ENCODE measurements at regions not wholly inside any gene's neighbourhood (a gene's known extent, or its start where the extent isn't known, plus 50 kb on each side); places are given as distances from the start of the nearest gene placed in this dataset.
A peak's percentile ranks its signal among the peaks of the same experiment; 100 is the strongest.

- no peaks in the 10 kb centered on the region for H3F3A ChIP-seq (ENCODE audit: insufficient read depth, low read length, poor library complexity, severe bottlenecking)
- no peaks in the 10 kb centered on the region for H3K36me3 ChIP-seq (ENCODE audit: insufficient read depth, low read length)
- H3K4me3 ChIP-seq (ENCODE audit: low read length) = peak overlapping the region; percentile 69
- TF ChIP-seq RAD21 (conservative IDR thresholded peaks at IDR 0.05) = no peak
- TF ChIP-seq POLR2AphosphoS5 (IDR thresholded peaks at IDR 0.05) = no peak
- no peak for TF ChIP-seq CTCF (IDR thresholded peaks at IDR 0.05; ENCODE audit: poor library complexity, severe bottlenecking)
- peak; percentile 84 for TF ChIP-seq SMC3 (conservative IDR thresholded peaks at IDR 0.05; ENCODE audit: poor library complexity)
- H3K27me3 ChIP-seq (ENCODE audit: insufficient read depth, low read depth, low read length) = no peaks in the 10 kb centered on the region
- H3K9ac ChIP-seq (ENCODE audit: low read length) = peak overlapping the region; percentile 71
- peak overlapping the region; percentile 55 for H3K27ac ChIP-seq (ENCODE audit: low read length)
- H2AFZ ChIP-seq (ENCODE audit: low read depth, low read length) = peak overlapping the region; percentile 42
- H3K9me3 ChIP-seq (ENCODE audit: low read length) = no peaks in the 10 kb centered on the region
- no peaks in the 10 kb centered on the region for H3K79me2 ChIP-seq (replicated peaks; ENCODE audit: insufficient read depth, low read length)
- H4K20me1 ChIP-seq (ENCODE audit: insufficient read depth) = no peaks in the 10 kb centered on the region
- H3K9me2 ChIP-seq (ENCODE audit: insufficient read depth, low read length) = no peaks in the 10 kb centered on the region
- H3K4me2 ChIP-seq (ENCODE audit: low read length) = peak overlapping the region; percentile 27
Measured at GRCh38 chr9:88075966-88076285, 62.3 kb downstream of the SPATA31C2 start.

- Histone ChIP-seq H3K4me2 (ENCODE audit: low read length) (peak overlapping the region; percentile 27), H3F3A (ENCODE audit: insufficient read depth, low read length, poor library complexity, severe bottlenecking) (no peaks in the 10 kb centered on the region), H3K4me3 (ENCODE audit: low read length) (peak overlapping the region; percentile 69), H3K9me3 (ENCODE audit: low read length) (no peaks in the 10 kb centered on the region), H3K9ac (ENCODE audit: low read length) (peak overlapping the region; percentile 71), H3K27ac (ENCODE audit: low read length) (no peak overlapping the region), H3K36me3 (ENCODE audit: insufficient read depth, low read length) (no peaks in the 10 kb centered on the region), H3K27me3 (ENCODE audit: insufficient read depth, low read depth, low read length) (no peaks in the 10 kb centered on the region), H3K79me2 (replicated peaks; ENCODE audit: insufficient read depth, low read length) (no peaks in the 10 kb centered on the region), H3K9me2 (ENCODE audit: insufficient read depth, low read length) (no peaks in the 10 kb centered on the region), H2AFZ (ENCODE audit: low read depth, low read length) (peak overlapping the region; percentile 42), H4K20me1 (ENCODE audit: insufficient read depth) (no peaks in the 10 kb centered on the region)
- no peak for TF ChIP-seq MXI1 (conservative IDR thresholded peaks at IDR 0.05; ENCODE audit: poor library complexity, severe bottlenecking)
- TF ChIP-seq TAF1 (IDR thresholded peaks at IDR 0.05; ENCODE audit: low read depth) = no peak
- TF ChIP-seq POLR2AphosphoS5 (IDR thresholded peaks at IDR 0.05) = no peak
- no peak for TF ChIP-seq RAD21 (conservative IDR thresholded peaks at IDR 0.05)
- no peak for TF ChIP-seq REST (IDR thresholded peaks at IDR 0.05; ENCODE audit: borderline replicate concordance)
- no peak for TF ChIP-seq CTCF (IDR thresholded peaks at IDR 0.05; ENCODE audit: poor library complexity, severe bottlenecking)
- no peak for TF ChIP-seq SMC3 (conservative IDR thresholded peaks at IDR 0.05; ENCODE audit: poor library complexity)
- no peak for TF ChIP-seq EP300 (conservative IDR thresholded peaks at IDR 0.05; ENCODE audit: poor library complexity, severe bottlenecking)
- no peak for TF ChIP-seq EZH2 (IDR thresholded peaks at IDR 0.05; ENCODE audit: borderline replicate concordance, insufficient read depth, low read length, poor library complexity, severe bottlenecking)
Measured at GRCh38 chr9:88075506-88075905, 62.8 kb downstream of the SPATA31C2 start.
